HG03159 (cell line): ENCODE measurements at regions not wholly inside any gene's neighbourhood (a gene's known extent, or its start where the extent isn't known, plus 50 kb on each side); places are given as distances from the start of the nearest gene placed in this dataset.
"Not testable (repeated sequence)": the region's sequence is repeated elsewhere in the genome, so short reads cannot be mapped to it uniquely, and the experiment has no call there.

Source experiments
- ATAC-seq: cut with Tn5 transposase; IDR thresholded peaks from one replicate; pipeline ENCODE4 v1.9.1; 2021; ENCODE audit warnings: mild to moderate bottlenecking, moderate library complexity; ENCODE audit not compliant: unreplicated experiment

DNA sequence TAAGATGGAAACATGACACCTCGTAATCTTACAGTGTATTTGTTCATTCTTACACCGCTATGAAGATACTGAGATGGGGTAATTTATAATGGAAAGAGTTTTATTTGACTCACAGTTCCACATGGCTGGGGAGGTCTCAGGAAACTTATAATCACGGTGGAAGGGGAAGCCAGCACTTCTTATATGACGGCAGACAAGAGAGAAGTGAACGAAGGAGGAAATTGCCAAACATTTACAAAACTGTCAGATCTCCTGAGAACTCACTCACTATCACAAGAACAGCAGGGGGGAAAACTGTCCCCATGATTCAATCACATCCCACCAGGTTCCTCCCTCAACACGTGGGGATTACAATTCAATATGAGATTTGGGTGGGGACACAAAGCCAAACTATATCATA, 282.3 kb downstream of the HGF start:
- ATAC-seq, result no peak

DNA sequence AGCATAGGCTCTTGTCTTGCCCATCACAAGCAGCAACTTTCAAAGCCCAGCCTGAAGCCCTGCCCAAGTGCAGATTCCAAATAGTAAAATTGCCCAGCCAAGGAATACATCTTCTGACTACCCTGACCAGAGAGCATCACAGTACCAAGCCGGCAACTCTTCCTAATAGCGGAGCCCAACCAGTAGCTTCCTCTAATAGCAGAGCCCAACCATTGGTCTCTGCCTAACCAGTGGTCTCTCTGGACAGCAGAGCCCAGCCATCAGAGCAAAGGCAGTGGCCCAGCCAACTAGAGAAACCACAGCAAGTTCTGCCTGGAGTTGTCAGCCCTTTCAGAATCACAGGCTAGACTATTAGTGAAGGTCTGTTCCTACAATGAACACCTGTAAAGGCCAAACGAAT, 285.6 kb downstream of the HGF start:
- ATAC-seq, result no peak

DNA sequence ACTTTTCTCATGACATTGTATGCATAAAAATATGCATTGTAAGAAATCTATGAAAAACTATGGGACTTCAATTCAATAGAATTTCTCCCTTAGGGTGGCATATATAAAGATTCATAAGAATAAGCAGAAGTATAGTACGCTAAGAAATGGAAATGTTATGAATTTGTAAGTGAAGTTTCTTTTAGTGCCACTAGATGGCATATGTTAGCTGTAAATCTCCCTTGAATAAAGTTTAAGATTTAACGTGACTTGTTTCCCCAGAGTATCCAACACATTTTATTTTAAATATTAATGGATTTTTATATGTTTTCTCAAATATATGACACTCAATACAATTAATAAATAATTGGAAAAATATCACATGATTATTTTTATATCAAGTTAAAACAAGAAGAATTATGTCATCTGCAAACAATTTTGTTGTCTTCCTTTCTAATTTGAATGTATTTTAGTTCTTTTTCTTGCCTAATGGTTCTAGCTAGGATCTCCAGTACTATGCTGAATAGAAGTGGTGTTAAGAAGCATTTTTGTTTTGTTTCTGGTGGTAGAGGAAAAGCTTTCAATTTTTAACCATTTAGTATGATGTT, 287.2 kb downstream of the HGF start:
- peak; percentile 82 for ATAC-seq

DNA sequence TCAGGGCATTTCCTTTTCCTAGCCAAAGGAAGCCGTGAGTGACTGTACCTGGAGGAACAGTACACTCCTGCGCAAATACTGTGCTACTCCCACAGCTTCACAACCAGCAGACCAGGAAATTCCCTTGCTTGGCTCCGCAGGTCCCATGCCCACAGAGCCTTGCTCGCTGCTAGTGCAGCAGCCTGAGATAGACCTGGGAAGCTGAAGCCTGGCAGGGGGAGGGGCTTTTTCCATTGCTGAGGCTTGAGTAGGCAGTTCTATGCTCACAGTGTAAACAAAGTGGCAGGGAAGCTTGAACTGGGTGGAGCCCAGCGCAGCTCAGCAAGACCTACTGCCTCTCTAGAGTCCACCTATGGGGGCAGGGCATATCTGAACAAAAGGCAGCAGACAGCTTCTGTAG, 291.2 kb downstream of the HGF start:
- ATAC-seq, result no peak

DNA sequence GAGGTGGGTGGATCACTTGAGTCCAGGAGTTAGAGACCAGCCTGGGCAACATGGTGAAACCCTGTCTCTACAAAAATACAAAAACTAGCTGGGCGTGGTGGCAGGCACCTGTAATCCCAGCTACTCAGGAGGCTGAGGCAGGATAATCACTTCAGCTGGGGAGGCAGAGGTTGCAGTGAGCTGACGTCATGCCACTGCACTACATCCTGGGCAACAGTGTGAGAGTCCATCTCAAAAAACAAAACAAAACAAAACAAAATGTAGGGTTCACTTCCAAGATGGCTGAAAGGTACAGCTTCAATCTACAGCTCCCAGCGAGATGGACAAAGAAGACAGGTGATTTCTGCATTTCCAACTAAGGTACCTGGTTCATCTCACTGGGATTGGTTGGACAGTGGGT, 291.6 kb downstream of the HGF start:
- not testable (repeated sequence) for ATAC-seq

DNA sequence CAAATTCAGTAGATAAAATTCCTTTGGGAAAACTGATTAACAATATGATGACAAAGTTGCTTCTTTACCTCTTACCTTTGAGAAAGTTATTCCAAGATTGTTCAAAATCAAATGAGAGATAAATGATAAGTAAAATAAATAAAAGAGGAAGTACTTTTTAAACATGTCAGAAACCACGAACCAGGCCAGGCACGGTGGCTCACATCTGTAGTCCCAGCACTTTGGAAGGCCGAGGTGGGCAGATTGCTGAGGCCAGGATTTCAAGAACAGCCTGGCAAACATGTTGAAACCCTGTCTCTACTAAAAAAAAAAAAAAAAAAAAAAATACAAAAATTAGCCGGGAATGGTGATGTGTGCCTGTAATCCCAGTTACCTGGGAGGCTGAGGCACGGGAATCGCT, 296.6 kb downstream of the HGF start:
- no peak for ATAC-seq

DNA sequence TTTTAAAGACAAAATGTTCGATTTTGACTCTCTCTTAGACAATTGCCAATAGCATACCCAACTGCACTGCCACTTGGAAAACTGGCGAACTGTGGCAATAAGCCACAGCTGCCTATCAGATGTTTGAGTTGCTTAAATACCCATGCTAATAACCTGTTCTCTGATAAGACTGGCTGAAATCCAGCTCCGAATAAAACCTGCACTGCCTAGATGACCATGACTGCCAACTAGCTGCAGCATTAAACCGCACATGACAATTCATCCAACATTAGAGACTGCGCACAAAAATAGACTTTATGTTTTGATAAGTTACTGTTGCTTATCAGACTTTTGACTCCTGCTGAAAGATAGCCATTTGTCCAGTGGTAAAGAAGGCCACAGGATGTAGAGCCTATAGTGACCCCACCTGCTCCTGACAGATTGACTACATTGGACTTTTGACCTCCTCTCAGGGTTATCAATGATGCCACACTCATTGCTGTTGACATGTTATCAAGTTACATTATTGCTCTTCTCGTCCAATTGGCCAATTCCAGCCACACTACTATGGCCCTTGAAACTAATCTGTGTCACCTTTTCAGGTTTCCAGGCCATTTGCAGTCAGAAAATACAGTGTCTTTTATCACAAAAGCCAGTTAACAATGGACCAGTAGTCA, 299.0 kb downstream of the HGF start:
- ATAC-seq, result no peak

DNA sequence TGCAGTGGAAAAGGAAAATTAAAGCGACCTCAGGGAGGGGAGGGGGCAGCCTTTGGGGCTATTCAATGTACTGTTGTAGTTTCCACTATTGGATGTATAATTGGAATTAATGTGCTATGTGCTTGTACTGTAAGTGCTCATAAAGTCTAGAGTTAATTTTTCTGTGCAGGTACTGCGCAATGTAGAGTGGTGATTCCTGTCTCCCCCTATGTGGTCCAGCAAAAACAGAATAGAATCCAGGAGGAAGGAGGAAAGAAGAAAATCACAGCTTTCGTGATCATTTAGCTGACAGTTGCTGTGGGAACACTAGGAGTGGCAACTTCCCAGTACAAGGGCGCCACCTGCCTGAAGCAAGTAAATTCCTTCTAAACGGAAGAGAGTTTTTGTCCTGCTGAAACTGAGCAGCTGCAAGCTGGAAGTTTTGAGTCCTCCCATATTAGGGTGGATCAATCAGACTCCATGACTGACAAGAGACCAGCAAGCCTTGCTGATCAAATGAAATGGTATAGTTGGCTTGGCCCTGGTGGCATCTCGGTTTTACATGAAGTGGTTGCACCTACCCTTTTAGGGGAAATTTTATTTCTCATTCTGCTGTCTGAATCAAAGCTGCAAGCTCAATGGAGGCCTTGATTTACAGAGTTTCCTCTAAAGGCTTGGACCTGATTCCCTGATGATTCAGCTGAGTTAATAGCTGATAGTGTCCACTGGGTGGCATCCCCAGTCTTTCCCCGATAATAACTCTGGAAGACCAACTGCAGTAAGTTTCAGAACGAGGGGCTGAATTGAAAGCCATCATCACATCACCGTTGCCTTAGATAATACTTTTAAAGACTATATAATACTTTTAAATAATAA, 299.8 kb downstream of the HGF start:
- ATAC-seq, result peak; percentile 72

DNA sequence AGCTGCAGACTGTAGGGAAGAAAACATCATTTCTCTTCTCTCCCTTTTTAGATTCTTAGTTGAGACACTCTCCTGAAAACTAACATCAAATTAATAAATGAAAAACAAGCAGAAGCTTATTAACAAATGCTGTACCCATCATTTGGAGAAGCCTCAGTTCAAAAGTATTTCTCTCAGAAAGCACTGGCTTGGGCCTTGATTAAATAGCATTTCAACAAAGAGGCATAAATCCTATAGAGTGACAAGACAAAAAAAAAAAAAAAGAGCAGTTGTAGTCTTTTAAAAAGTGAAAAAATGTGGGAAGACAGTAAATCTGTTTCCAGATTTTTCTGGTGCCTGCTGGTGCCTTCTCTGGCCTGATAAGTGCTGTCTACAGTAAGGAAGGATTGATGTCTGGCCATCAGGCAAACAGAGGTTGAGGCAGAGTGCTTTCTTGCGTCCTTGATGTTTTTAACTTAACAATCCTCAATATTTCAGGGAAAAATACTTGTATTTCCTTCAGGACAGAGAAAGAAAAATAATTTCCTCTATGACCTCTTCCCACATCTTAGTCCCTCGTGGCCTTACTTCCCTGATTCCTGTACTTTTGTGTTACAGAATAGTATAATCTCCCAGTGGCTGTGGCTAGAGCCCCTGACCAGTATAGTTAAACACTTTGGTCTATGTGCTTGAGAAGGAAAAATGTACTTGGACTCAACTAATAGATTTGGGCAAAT, 300.5 kb downstream of the HGF start:
- no peak for ATAC-seq

DNA sequence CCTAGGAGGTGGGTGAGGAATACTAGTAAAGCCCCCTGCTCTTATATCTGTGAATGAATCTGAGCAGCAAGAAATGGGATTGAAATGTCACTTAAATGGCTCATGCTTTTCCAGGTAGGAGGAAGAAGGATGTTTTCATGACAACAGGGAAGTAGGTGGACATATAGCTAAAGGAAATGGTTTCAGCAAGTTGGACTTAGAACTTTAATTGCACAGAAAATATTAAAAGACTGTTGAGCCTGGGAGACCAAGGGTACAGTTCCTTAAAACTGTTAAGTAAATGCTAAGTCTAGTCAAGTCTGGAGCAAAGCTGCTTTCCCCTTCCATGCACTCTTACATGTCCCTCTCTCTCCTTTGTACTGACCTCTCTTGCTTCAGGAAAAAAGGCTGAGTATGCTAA, 301.3 kb downstream of the HGF start:
- no peak for ATAC-seq

DNA sequence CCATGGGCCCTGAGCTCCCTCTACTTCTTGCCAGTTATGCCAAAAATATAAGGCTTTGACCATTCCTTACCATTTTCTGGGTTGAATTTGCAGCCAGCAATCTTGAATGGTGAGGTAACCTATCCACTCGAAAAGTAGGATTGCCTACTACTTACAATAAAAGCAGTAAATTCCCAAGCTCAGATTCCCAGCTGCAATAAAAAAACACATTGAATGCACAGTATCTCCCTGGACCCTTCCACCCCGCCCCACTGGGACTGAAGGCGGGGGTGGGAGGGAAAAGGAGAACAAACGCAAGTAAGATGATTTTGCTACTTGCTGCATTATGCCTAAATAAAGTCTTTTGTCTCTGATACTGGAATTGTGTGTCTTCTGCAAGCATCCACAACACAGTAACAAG, 301.9 kb downstream of the HGF start:
- ATAC-seq, result no peak

DNA sequence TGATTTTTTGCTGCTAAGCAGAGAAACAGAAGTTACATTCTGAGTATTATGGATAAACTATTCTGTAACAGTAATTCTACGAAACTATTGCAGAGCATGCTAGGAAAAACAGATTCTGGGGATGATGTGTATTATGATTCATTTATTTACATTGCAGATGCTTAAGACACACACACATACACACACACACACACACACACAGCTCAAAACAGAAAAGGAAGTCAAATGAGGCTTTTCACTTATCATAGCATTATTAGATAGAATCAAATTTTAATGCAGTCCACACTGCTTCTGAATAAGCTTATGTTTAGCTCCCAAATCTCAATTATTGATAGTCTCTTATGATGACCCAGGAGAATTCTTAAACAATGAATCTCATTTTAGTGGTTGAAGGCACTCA, 307.2 kb downstream of the HGF start:
- ATAC-seq, result no peak

DNA sequence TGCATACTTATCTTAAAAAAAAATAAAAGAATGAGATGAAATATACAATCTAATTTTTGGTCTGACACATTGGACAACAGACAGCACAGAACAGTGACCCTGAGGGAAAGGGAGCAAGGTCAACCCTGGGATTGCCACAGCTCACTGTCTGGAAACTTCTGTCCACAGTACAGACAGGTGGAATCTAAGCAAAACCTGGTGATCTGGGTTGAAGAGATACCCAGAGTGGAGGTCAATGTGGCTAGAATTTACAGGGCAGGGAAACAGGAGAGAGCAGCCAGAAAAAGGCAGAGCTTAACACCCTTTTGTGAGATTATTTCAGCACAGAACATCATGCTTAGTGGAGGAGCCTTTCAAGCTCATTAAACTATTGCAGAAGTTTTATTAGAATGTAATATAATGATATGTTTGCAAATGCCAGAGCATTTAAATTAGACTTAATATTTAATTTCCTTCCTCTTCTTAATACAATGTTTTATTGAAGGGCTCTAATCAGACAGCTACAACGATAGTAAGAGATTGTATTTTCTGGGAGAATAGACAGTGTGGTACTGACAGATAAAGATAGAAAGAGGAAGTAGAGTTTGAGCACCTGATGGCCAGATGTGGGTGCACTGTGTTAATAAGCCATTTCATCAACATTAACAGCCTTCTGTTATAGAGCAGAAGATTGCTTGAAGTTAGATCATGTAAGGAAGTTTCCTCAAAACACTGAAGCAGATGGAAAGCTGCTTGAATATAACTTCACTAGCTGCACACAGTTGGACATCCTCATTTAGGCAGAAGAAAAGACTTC, 309.4 kb downstream of the HGF start:
- no peak for ATAC-seq

DNA sequence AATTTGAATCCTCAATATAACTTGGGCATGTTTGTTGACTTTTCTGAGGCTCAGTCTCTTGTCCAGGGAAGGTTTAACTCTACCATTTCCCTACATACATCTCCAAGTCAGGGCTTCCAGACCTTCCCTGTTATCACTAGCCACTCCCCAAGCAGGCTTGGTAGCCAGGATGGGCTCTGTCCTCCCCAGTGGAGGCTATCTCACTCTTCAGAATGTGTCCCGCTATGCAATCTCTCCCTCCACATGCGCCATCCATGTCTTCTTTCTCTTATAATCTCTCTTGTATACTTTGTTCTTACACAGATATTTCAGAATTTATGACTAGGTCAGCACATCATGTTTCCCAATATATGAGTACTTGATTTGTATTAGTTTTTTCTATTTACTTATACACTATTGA, 310.4 kb downstream of the HGF start:
- no peak for ATAC-seq

DNA sequence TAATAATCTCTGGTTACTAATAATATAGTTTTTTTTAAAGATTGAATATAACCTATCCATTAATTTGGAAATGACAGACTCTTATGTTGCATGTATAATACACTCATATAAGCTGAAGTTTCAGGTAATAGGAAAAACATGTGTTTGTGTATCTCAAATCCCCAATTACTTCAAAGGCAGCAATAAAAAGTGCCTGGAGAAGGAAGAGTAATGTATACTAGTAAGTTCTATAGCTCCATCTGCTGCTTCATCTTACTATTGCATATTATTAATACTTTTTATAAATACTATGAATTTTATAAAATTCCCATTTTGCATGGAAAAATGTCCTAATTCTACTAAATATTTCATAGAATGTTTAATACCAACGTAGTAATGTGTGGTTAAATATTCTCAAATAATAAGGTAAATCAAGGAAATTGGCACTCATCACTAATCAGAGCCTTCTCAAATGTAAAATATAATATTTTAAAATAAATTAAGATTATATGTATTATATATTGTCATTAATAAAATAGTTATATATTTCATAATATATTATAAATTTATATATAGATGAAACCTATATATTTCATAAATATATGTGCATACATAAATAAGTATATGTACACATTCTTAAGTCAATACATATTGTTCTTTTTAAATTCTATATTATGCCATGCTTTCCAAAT, 311.9 kb downstream of the HGF start:
- no peak for ATAC-seq

DNA sequence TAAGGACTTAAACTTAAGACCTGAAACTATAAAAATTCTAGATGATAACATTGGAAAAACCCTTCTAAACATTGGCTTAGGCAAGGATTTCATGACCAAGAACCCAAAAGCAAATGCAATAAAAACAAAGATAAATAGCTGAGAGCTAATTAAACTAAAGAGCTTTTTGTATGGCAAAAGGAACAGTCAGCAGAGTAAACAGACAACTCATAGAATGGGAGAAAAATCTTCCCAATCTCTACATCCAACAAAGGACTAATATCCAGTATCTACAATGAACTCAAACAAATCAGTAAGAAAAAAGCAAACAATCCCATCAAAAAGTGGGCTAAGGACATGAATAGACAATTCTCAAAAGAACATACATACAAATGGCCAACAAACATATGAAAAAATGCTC, 316.1 kb downstream of the HGF start:
- ATAC-seq, result not testable (repeated sequence)

DNA sequence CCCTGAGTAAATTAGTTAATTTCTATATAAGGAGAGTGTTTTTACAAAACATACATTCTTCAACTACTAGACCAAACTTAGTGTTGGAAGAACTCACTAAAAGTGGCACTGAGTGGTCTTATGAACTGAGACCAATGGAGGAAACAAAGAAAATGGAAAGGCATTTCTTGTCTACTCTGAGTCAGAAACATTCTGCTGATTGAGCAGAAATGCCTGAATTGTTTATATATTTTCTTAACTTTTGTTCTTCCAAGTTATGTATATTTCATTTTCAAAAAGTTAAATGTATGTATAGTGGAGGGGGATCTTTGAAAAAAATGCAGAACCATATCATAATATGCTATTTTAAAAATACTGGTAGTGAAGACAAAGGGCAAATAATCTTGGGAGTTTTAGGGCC, 320.7 kb downstream of the HGF start:
- no peak for ATAC-seq

DNA sequence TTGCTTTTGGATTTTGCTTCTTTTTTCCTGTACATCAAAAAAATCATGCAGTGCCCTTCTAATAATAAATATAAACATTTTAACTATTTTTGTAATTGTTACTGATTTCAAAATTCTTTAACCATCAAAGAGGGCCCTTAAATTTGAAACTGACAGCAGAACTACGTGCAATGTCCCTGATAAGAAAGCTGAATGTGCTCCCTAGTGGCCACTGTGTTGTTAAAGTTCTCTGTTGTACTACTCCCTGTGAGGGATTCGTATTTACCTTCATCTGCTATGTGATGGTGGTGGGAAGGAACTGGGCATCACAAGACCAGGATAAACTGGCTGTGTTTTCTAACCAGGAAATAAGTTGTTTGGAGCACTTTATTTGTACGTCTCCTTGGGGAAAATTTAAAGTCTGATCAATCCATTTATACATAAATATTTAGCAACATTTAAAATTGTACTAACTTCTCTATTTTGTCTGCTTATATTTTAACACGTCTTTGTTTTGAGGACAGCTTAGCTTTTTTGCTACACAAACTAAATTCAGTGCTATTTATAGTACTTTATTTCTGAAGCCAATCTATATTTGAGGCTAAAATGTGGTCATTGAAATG, 322.4 kb downstream of the HGF start:
- ATAC-seq, result no peak

DNA sequence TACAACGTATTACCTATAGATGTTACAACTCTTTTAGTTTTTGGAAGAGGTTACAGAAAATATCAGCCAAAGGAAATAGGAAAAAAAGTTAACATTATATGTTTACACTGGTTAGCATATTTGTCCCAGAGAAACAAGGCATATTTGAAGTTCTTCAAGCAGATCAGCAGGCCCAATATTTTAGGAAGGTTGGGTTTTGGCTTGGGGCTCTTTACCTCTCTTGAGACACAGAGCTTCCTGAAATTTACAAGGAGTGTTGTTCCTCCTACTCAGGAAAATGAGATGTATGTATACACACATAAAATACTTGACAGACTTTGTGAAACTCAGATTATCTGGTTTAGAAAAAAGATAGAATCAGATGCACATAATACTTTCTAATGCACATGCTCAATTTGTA, 323.6 kb downstream of the HGF start:
- ATAC-seq, result no peak

DNA sequence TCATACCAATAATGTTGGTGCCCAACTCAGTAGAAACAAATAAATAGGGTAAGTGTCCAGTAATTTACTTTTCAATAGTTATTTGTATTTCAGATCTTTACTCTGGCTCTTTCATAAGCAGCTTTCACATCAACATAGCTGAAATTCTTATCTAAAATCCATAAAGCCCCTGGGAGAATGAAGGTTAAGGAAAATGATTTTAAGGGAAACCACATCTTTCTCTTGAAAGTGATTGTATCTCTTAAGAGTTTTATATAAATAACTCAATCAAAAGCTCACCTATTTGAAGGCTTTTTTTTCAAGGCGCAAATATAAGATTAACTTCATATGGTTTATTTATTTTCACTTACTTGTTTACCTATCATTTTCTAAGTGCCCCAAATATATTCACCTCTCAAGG, 324.4 kb downstream of the HGF start:
- no peak for ATAC-seq
